ENCODE measurements at regions not wholly inside any gene's neighbourhood (a gene's known extent, or its start where the extent isn't known, plus 50 kb on each side); places are given as distances from the start of the nearest gene placed in this dataset.
"Not testable (repeated sequence)": the region's sequence is repeated elsewhere in the genome, so short reads cannot be mapped to it uniquely, and the experiment has no call there.

DNA sequence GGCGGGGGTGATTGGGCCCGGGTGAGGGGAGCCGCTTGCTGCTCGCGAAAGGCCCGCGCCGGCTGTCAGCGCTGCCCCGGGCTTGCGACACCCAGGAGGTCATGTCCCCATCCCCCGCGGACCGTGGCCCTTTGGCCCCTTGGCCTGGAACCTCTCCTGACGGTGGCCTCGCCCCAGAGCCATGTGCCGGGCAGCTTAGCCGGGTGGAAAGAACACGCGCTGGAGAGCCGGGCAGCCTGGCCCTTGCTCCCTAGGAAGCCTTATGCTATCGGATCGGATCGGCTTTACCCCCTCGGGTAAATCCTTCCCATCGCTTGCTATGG, 55.4 kb upstream of the PLGLB1 start:
- ATAC-seq (ENCODE audit: low read depth); POLR2A ChIA-PET; H3K27me3 Mint-ChIP-seq; H3K9me3 Mint-ChIP-seq (ENCODE audit: insufficient read depth); H3K79me2 ChIP-seq (ENCODE audit: control insufficient read depth, insufficient read depth, low read length); H4K20me1 ChIP-seq (ENCODE audit: control insufficient read depth, insufficient read depth, low read length, poor library complexity, severe bottlenecking); DNase-seq; H3K27me3 ChIP-seq (replicated peaks in 1 of 4; ENCODE audit: control extremely low read depth in 1 of 4, control insufficient read depth in 3 of 4, insufficient read depth in 4 of 4, low read length in 3 of 4); H3K4me1 ChIP-seq (ENCODE audit: control insufficient read depth in 2 of 2, insufficient read depth in 2 of 2, low read length in 2 of 2); CTCF ChIA-PET; H3K36me3 ChIP-seq (replicated peaks in 1 of 2; ENCODE audit: control extremely low read depth in 1 of 2, control insufficient read depth in 1 of 2, extremely low read depth in 1 of 2, insufficient read depth in 2 of 2, low read length in 1 of 2); intact Hi-C loops (cut with micrococcal nuclease); H3K9me3 ChIP-seq (ENCODE audit: control extremely low read depth in 1 of 3, control insufficient read depth in 2 of 3, insufficient read depth in 1 of 3, low read length in 2 of 3); H3K4me1 Mint-ChIP-seq: not testable (repeated sequence)
- Histone ChIP-seq H3K4me3 (ENCODE audit: control extremely low read depth in 1 of 5, extremely low read depth in 1 of 5, insufficient read depth in 1 of 5, low read depth in 2 of 5, low read length in 4 of 5) (peak overlapping the region in 4 of 5 experiments; percentile 50 to 73 (median 65)), H3K4me2 (replicated peaks; ENCODE audit: low read depth, low read length, poor library complexity, severe bottlenecking) (peak overlapping the region; percentile 63), H3K27ac (ENCODE audit: low read length in 2 of 2) (peak overlapping the region; percentile 82 to 86), H2AFZ (ENCODE audit: insufficient read depth, low read depth, low read length, poor library complexity, severe bottlenecking) (peak overlapping the region; percentile 90), H3K9ac (ENCODE audit: low read length) (peak overlapping the region; percentile 71)
- H3K4me3 Mint-ChIP-seq = peak overlapping the region; percentile 97
- H3K27ac Mint-ChIP-seq = peak overlapping the region; percentile 99
- no CpG with 5 or more reads among the region's 26 CpGs for WGBS (ENCODE audit: insufficient coverage)

DNA sequence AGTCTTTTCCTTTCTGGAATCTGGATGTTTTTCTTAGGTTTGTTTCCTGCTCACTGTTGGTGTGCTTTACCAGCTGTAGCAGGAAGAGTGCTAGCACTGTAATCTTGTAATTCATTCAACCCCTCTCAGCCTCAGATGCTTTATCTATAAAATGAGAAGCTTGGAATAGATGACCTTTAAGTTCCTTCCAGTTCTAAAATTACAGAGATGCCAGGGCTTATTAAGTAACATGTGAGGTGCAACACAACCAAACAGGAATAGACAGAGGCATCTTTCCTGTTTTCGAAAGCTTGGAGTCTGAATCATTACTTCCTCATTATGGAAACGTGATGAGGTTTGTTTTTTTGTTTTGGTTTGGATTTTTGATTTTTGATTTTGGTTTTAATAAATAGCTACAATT, 60.1 kb upstream of the PLGLB1 start:
- H3K9me3 ChIP-seq (ENCODE audit: control extremely low read depth in 1 of 3, control insufficient read depth in 2 of 3, insufficient read depth in 1 of 3, low read length in 2 of 3); H3K27me3 ChIP-seq (replicated peaks in 1 of 4; ENCODE audit: control extremely low read depth in 1 of 4, control insufficient read depth in 3 of 4, insufficient read depth in 4 of 4, low read length in 3 of 4); H3K36me3 ChIP-seq (replicated peaks in 1 of 2; ENCODE audit: control extremely low read depth in 1 of 2, control insufficient read depth in 1 of 2, extremely low read depth in 1 of 2, insufficient read depth in 2 of 2, low read length in 1 of 2); H3K4me2 ChIP-seq (replicated peaks; ENCODE audit: low read depth, low read length, poor library complexity, severe bottlenecking); H3K79me2 ChIP-seq (ENCODE audit: control insufficient read depth, insufficient read depth, low read length); H3K27ac ChIP-seq (ENCODE audit: low read length in 2 of 2); H3K4me1 ChIP-seq (ENCODE audit: control insufficient read depth in 2 of 2, insufficient read depth in 2 of 2, low read length in 2 of 2); CTCF ChIA-PET; ATAC-seq (ENCODE audit: low read depth); H3K4me3 ChIP-seq (ENCODE audit: control extremely low read depth in 1 of 5, extremely low read depth in 1 of 5, insufficient read depth in 1 of 5, low read depth in 2 of 5, low read length in 4 of 5); intact Hi-C loops (cut with micrococcal nuclease); H3K9ac ChIP-seq (ENCODE audit: low read length); H3K27me3 Mint-ChIP-seq; H3K9me3 Mint-ChIP-seq (ENCODE audit: insufficient read depth); H2AFZ ChIP-seq (ENCODE audit: insufficient read depth, low read depth, low read length, poor library complexity, severe bottlenecking); DNase-seq; H3K4me1 Mint-ChIP-seq; H3K4me3 Mint-ChIP-seq; H3K27ac Mint-ChIP-seq; POLR2A ChIA-PET; H4K20me1 ChIP-seq (ENCODE audit: control insufficient read depth, insufficient read depth, low read length, poor library complexity, severe bottlenecking): not testable (repeated sequence)
- WGBS (ENCODE audit: insufficient coverage) = no CpG with 5 or more reads among the region's 2 CpGs

DNA sequence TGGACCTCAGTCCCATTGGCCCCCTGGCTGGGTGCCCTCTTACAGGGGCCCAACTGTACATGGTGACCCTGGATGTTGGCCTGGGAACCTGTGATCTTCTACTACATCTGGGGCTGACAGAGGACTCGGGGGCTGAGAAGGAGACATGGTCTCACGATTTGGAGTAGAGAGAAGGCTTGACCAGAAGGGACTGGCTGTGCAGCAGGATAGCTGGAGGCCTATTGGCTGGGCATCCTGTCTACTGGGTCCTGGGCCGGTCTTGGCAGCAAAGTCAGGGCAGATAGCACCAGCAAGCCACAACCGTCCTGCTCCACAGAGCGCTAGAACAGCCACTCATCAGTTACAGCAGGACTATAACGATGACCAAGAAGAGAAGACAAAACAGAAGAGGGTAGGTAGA, 66.4 kb upstream of the PLGLB1 start:
- H3K9me3 ChIP-seq (ENCODE audit: control extremely low read depth in 1 of 3, control insufficient read depth in 2 of 3, insufficient read depth in 1 of 3, low read length in 2 of 3); H3K9me3 Mint-ChIP-seq (ENCODE audit: insufficient read depth); H3K4me3 Mint-ChIP-seq; POLR2A ChIA-PET; H3K36me3 ChIP-seq (replicated peaks in 1 of 2; ENCODE audit: control extremely low read depth in 1 of 2, control insufficient read depth in 1 of 2, extremely low read depth in 1 of 2, insufficient read depth in 2 of 2, low read length in 1 of 2); DNase-seq; H3K4me1 Mint-ChIP-seq; H3K4me1 ChIP-seq (ENCODE audit: control insufficient read depth in 2 of 2, insufficient read depth in 2 of 2, low read length in 2 of 2); H2AFZ ChIP-seq (ENCODE audit: insufficient read depth, low read depth, low read length, poor library complexity, severe bottlenecking); H3K79me2 ChIP-seq (ENCODE audit: control insufficient read depth, insufficient read depth, low read length); H3K27me3 Mint-ChIP-seq; ATAC-seq (ENCODE audit: low read depth); H4K20me1 ChIP-seq (ENCODE audit: control insufficient read depth, insufficient read depth, low read length, poor library complexity, severe bottlenecking); intact Hi-C loops (cut with micrococcal nuclease); H3K27me3 ChIP-seq (replicated peaks in 1 of 4; ENCODE audit: control extremely low read depth in 1 of 4, control insufficient read depth in 3 of 4, insufficient read depth in 4 of 4, low read length in 3 of 4); H3K4me3 ChIP-seq (ENCODE audit: control extremely low read depth in 1 of 5, extremely low read depth in 1 of 5, insufficient read depth in 1 of 5, low read depth in 2 of 5, low read length in 4 of 5); CTCF ChIA-PET; H3K4me2 ChIP-seq (replicated peaks; ENCODE audit: low read depth, low read length, poor library complexity, severe bottlenecking); H3K27ac Mint-ChIP-seq; H3K9ac ChIP-seq (ENCODE audit: low read length); H3K27ac ChIP-seq (ENCODE audit: low read length in 2 of 2): not testable (repeated sequence)
- 87% methylated on average over 3 of the region's 6 CpGs for WGBS (ENCODE audit: insufficient coverage)

DNA sequence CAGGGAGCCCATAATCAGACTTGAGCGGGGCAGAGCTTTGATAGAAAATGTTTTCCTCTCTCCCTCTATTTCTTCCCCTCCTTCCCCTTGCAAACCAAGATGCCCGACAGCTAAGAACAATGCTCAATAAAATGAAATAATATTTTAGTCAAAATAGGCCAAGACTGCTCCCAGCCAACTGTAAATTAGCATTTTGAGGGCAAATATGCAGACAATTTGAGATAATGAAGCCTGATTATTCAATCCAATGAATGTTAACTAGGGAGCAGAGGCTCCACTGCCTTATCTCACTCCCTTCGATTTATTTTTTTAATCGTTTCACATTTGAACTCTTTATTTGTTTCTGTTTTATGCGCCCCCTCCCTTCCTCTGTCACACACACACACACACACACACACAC, 67.8 kb upstream of the PLGLB1 start:
- H3K27me3 ChIP-seq (replicated peaks in 1 of 4; ENCODE audit: control extremely low read depth in 1 of 4, control insufficient read depth in 3 of 4, insufficient read depth in 4 of 4, low read length in 3 of 4); H3K4me3 Mint-ChIP-seq; POLR2A ChIA-PET; H3K4me3 ChIP-seq (ENCODE audit: control extremely low read depth in 1 of 5, extremely low read depth in 1 of 5, insufficient read depth in 1 of 5, low read depth in 2 of 5, low read length in 4 of 5); H4K20me1 ChIP-seq (ENCODE audit: control insufficient read depth, insufficient read depth, low read length, poor library complexity, severe bottlenecking); DNase-seq; H3K9me3 ChIP-seq (ENCODE audit: control extremely low read depth in 1 of 3, control insufficient read depth in 2 of 3, insufficient read depth in 1 of 3, low read length in 2 of 3); intact Hi-C loops (cut with micrococcal nuclease); H3K79me2 ChIP-seq (ENCODE audit: control insufficient read depth, insufficient read depth, low read length); H2AFZ ChIP-seq (ENCODE audit: insufficient read depth, low read depth, low read length, poor library complexity, severe bottlenecking); H3K4me1 Mint-ChIP-seq; H3K27ac ChIP-seq (ENCODE audit: low read length in 2 of 2); CTCF ChIA-PET; ATAC-seq (ENCODE audit: low read depth); H3K4me1 ChIP-seq (ENCODE audit: control insufficient read depth in 2 of 2, insufficient read depth in 2 of 2, low read length in 2 of 2); H3K27ac Mint-ChIP-seq; H3K9ac ChIP-seq (ENCODE audit: low read length); H3K9me3 Mint-ChIP-seq (ENCODE audit: insufficient read depth); H3K36me3 ChIP-seq (replicated peaks in 1 of 2; ENCODE audit: control extremely low read depth in 1 of 2, control insufficient read depth in 1 of 2, extremely low read depth in 1 of 2, insufficient read depth in 2 of 2, low read length in 1 of 2); H3K27me3 Mint-ChIP-seq; H3K4me2 ChIP-seq (replicated peaks; ENCODE audit: low read depth, low read length, poor library complexity, severe bottlenecking): not testable (repeated sequence)
- no CpG with 5 or more reads among the region's 5 CpGs for WGBS (ENCODE audit: insufficient coverage)
